Transverse colon (tissue), 4 donors: ENCODE measurements at regions not wholly inside any gene's neighbourhood (a gene's known extent, or its start where the extent isn't known, plus 50 kb on each side); places are given as distances from the start of the nearest gene placed in this dataset.
"Not testable (repeated sequence)": the region's sequence is repeated elsewhere in the genome, so short reads cannot be mapped to it uniquely, and the experiment has no call there.

Experiments used
- DNase-seq: peaks from one replicate; pipeline ENCODE4 v3.0.0-alpha.2; 2019
- H3K27ac ChIP-seq, 4 donors: fragments of 200-600 bp; sonication (generic); 2 replicates each; pipeline ENCODE4 v1.5.1; 2016 to 2018; ENCODE audit warnings: inconsistent platforms in 4 of 4
- H3K27me3 ChIP-seq: fragments of 200-600 bp; sonication (generic); 2 replicates; pipeline ENCODE4 v1.5.1; 2017; ENCODE audit warnings: inconsistent platforms
- H3K36me3 ChIP-seq, 4 donors: fragments of 200-600 bp; sonication (generic); 2 replicates each; pipeline ENCODE4 v1.5.1; 2017 to 2019; ENCODE audit warnings: inconsistent platforms in 4 of 4
- H3K4me1 ChIP-seq, 4 donors: fragments of 200-600 bp; sonication (generic); 2 replicates each; pipeline ENCODE4 v1.5.1; 2017 to 2020; ENCODE audit warnings: inconsistent platforms in 4 of 4
- H3K4me3 ChIP-seq, 4 donors: fragments of 200-600 bp; sonication (generic); 1 replicate in 1 of 4; 2 replicates in 3 of 4; pipeline versions ENCODE4 v1.5.1 to v1.6.1; 2017 to 2019; ENCODE audit warnings: inconsistent platforms in 4 of 4
- H3K9me3 ChIP-seq, 2 donors: fragments of 200-600 bp; sonication (generic); 2 replicates each; pipeline ENCODE4 v1.5.1; 2017 to 2019; ENCODE audit warnings: inconsistent platforms in 2 of 2
- EP300 ChIP-seq: sonication (generic); formaldehyde crosslinking; IDR thresholded peaks from one replicate; pipeline ENCODE4 v1.6.1; 2017; ENCODE audit warnings: antibody characterized with exemption, low read depth
- POLR2A ChIP-seq: fragments of 450-650 bp; IDR thresholded peaks from one replicate; pipeline ENCODE4 v1.6.1; 2016; ENCODE audit warnings: antibody characterized with exemption, mild to moderate bottlenecking, moderate library complexity
- POLR2AphosphoS5 ChIP-seq, 3 donors: sonication (generic); formaldehyde crosslinking; IDR thresholded peaks; one replicate each; pipeline ENCODE4 v1.6.1; 2016; ENCODE audit warnings: antibody characterized with exemption in 3 of 3
- WGBS, 2 donors: methylation state at CpG; one replicate each; pipeline ENCODE4 v1.1.5; 2018; ENCODE audit warnings: low coverage in 1 of 2; 5-methylcytosine and 5-hydroxymethylcytosine counted together
- in situ Hi-C, 4 donors: fragments of 200-750 bp; cut with MboI; loops; one replicate each; pipeline versions ENCODE4 v1.15.0 to v1.15.1; 2017; ENCODE audit warnings: low sequenced_read_pairs in 3 of 4, low pct_ligation_motif_present in 1 of 4, low pct_unique_long_range_greater_than_20kb in 1 of 4
- intact Hi-C: fragments of 100-400 bp; cut with DNase I; formaldehyde crosslinking; loops from one replicate; pipeline ENCODE4 v1.15.1; 2023; ENCODE audit warnings: low total_unique reads
- TF ChIP-seq, protein P1 (sequence below), 5 experiments: fragments of 200-600 bp in 3 of 5; fragments of 450-650 bp in 2 of 5; sonication (generic) in 3 of 5; IDR thresholded peaks; 1 replicate in 2 of 5; 2 replicates in 3 of 5; pipeline ENCODE4 v1.5.1; 2016 to 2017; ENCODE audit warnings: antibody characterized with exemption in 5 of 5, inconsistent platforms in 3 of 5, mild to moderate bottlenecking in 2 of 5, moderate library complexity in 1 of 5

DNA sequence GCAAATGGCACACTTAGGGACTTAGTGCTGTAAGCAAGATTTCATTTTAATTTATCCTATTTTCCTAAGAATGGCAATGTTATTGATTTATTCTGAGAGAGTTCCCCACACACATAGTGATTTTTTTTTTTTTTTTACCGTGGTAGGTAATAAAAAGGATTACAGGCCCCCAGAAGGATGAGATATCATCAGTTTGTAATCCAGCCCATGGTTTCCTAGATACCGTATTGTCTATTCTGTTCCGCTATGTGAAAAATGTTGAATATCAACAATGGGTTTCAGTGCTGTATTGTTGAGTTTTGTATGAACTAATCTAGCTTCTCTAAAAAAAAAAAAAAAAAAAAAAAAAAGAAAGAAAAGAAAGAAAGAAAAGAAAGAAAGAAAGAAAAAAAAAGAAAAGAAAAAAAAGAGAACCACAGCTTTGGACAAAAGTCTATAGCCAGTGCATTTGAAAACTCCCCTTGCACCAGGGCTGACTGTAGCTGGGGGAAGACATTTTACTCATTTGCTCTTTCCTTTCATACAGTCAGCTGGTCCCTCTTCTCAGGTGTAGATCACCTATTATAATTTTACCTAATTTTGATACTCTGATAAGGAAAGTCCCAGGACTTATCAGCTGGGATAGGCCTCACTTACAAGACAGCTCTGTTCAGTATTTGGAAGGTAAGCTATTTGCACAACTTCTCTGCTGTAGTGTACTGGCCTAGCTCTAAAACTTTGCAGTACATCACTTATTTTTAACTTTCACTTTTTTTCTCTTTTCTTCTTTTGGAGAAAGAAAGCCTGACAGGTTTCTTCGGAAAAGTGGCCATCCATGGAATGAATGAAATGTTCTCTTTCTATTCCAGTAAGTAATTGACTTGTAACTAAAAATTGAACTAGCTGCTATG lies 101.4 kb upstream of the SOX2 start:
- WGBS, 2 donors = 63 to 74% methylated on average over 4 of the region's 4 CpGs
- in situ Hi-C loops (no loop called here), intact Hi-C loops (no loop called here)
- no peaks in the 10 kb centered on the region for H3K27me3 ChIP-seq
- no peaks in the 10 kb centered on the region for H3K36me3 ChIP-seq
- no peak overlapping the region for H3K27ac ChIP-seq
- no peak overlapping the region for H3K4me3 ChIP-seq
- H3K4me1 ChIP-seq = no peaks in the 10 kb centered on the region
- TF ChIP-seq POLR2A (no peak), POLR2AphosphoS5 (IDR thresholded peaks at IDR 0.05) (no peak), EP300 (no peak)
- TF ChIP-seq, protein P1, sequence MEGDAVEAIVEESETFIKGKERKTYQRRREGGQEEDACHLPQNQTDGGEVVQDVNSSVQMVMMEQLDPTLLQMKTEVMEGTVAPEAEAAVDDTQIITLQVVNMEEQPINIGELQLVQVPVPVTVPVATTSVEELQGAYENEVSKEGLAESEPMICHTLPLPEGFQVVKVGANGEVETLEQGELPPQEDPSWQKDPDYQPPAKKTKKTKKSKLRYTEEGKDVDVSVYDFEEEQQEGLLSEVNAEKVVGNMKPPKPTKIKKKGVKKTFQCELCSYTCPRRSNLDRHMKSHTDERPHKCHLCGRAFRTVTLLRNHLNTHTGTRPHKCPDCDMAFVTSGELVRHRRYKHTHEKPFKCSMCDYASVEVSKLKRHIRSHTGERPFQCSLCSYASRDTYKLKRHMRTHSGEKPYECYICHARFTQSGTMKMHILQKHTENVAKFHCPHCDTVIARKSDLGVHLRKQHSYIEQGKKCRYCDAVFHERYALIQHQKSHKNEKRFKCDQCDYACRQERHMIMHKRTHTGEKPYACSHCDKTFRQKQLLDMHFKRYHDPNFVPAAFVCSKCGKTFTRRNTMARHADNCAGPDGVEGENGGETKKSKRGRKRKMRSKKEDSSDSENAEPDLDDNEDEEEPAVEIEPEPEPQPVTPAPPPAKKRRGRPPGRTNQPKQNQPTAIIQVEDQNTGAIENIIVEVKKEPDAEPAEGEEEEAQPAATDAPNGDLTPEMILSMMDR (IDR thresholded peaks at IDR 0.05) = no peak
- DNase-seq = no peak
- H3K9me3 ChIP-seq = no peaks in the 10 kb centered on the region

DNA sequence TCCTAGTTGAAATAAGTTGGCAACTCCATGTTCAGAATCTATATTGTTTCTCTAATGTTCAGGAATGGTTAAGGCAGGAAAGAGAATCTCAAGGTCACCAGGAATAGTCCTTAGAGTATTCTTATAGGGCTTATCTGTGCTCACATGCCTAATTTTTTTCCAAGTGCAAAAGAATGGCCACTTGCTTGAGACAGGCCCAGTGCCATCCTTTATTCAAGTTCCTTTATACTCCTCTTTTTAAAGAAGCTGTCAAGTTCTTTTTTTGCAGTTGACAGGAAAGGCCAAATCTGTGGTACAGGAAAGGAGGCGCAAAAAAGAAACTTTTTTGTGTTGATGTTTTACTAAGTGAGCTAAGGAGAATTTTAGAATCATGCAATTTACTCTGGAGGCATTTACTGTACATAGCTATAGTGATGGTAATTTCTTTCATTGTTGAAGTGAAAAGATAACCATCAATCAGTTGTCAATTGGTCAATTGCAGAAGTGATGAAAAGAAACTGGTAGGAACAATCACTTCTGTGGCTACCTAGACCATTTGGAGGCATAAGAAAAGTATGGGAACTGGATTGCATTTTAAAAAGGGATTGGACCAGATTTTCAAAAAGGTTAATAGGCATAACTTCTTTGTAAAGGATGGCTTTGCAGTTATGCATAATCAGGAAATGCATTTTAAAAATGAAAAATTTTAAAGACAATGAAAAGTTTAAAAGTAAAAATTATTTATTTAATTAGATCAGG lies 102.5 kb upstream of the SOX2 start:
- in situ Hi-C loops = no loop called here
- no peaks in the 10 kb centered on the region for H3K27me3 ChIP-seq

DNA sequence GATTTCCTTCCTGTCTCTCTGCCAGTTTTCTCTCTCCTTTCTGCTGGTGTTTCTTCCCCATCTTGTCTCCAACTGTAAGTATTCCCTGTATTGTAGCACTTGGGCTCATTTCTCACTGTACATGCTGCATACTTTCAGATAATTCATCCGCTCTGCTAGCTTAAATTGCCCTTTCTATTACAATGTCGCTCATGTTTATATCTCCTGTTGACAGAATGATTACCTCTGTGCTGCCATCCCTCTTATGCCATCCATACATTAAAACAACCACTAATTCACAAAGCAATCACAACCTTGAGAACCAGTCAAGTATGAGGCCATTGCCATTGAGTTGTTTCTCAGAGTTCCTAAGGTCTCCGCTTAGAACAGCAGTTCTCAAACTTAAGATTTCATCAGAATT lies 107.5 kb upstream of the SOX2 start:
- Histone ChIP-seq H3K9me3 (no peaks in the 10 kb centered on the region), H3K27me3 (no peaks in the 10 kb centered on the region), H3K36me3 (no peaks in the 10 kb centered on the region), H3K4me1 (no peaks in the 10 kb centered on the region), H3K4me3 (no peak overlapping the region), H3K27ac (no peak overlapping the region)
- in situ Hi-C loops = no loop called here
- intact Hi-C loops = no loop called here
- no peak for DNase-seq
- no peak for TF ChIP-seq POLR2A
- TF ChIP-seq POLR2AphosphoS5 (IDR thresholded peaks at IDR 0.05) = no peak
- no peak for TF ChIP-seq EP300
- TF ChIP-seq, protein P1 (IDR thresholded peaks at IDR 0.05) = no peak
- WGBS, 2 donors = 78 to 88% methylated on average over 2 to 3 of the region's 3 CpGs

More for the DNA sequence above, 102.5 kb upstream of the SOX2 start:
- H3K27ac ChIP-seq = no peak overlapping the region
- H3K4me3 ChIP-seq = no peak overlapping the region
- H3K9me3 ChIP-seq = no peaks in the 10 kb centered on the region
- H3K36me3 ChIP-seq = no peaks in the 10 kb centered on the region
- TF ChIP-seq POLR2A = no peak
- TF ChIP-seq, protein P1 (IDR thresholded peaks at IDR 0.05) = no peak
- no peak for TF ChIP-seq POLR2AphosphoS5 (IDR thresholded peaks at IDR 0.05)
- no peak for TF ChIP-seq EP300
- no peaks in the 10 kb centered on the region for H3K4me1 ChIP-seq
- intact Hi-C loops = no loop called here
- WGBS, 2 donors = 79 to 80% methylated on average over 1 of the region's 1 CpG
- no peak for DNase-seq

DNA sequence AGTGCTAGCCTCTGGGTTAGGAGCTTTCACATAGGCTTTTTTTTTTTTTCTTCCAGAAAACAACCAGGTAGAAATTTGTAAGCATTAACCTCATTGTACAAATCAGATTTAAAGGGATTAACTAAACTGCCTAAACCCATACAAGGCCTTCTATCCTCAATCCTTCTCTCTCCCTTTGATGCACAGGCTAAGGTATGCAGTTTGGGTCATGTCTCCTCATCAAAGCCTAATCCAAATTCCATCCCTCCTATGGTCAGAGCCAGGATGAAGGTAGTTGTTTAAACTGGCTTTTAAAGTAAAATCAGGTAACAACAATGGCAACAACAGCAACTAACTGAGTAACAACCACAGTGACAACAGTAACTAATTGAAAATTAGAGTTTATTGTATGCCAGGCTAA lies 115.6 kb upstream of the SOX2 start:
- no peaks in the 10 kb centered on the region for H3K9me3 ChIP-seq
- H3K36me3 ChIP-seq = no peaks in the 10 kb centered on the region
- no peaks in the 10 kb centered on the region for H3K4me1 ChIP-seq
- in situ Hi-C loops = no loop called here
- DNase-seq = no peak
- H3K4me3 ChIP-seq = no peak overlapping the region
- TF ChIP-seq POLR2A (no peak), POLR2AphosphoS5 (IDR thresholded peaks at IDR 0.05) (no peak)
- intact Hi-C loops = no loop called here
- no peak overlapping the region for H3K27ac ChIP-seq
- no peaks in the 10 kb centered on the region for H3K27me3 ChIP-seq

DNA sequence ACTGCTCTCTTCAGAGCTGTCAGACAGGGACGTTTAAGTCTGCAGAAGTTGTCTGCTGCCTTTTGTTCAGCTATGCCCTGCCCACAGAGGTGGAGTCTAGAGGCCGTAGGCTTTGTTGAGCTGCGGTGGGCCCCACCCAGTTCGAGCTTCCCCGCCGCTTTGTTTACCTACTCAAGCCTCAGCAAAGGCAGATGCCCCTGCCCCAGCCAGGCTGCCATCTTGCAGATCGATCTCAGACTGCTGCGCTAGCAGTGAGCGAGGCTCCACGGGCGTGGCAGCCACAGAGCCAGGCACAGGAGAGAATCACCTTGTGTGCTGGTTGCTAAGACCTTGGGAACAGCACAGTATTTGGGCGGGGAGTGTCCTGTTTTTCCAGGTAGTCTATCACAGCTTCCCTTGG lies 120.8 kb upstream of the SOX2 start:
- intact Hi-C loops, H3K27me3 ChIP-seq, DNase-seq, H3K36me3 ChIP-seq, H3K4me3 ChIP-seq, in situ Hi-C loops, H3K27ac ChIP-seq, H3K9me3 ChIP-seq, H3K4me1 ChIP-seq: not testable (repeated sequence)
- 83% methylated on average over 12 of the region's 12 CpGs; no CpG with 5 or more reads in 1 of the 2 donors for WGBS, 2 donors
